ENCODE measurements at regions not wholly inside any gene's neighbourhood (a gene's known extent, or its start where the extent isn't known, plus 50 kb on each side); places are given as distances from the start of the nearest gene placed in this dataset.
A peak's percentile ranks its signal among the peaks of the same experiment; 100 is the strongest.

GRCh38 chr11:133695387-133695786 lies 149.9 kb downstream of the SPATA19 start:
- no peak for DNase-seq

DNA sequence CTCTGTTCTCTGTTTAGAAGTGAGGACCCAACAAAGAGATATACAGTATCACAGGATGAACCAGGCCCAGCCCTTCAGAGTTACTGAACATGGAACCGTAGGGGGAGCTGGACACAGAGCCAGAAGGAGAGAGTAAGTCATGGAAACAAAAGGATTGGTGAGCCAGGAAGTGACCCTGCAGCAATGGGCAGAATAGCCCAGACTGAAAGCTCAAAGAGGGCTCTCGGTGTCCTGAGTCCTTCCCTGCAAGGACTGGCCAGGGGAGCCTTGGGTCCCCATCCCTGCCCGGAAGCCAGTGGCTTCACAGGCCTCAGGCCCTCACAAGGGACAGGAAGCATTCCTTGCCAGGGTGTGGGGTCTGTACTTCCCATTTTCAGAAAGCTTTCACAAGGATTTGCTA lies 150.6 kb downstream of the SPATA19 start:
- no peak for DNase-seq

DNA sequence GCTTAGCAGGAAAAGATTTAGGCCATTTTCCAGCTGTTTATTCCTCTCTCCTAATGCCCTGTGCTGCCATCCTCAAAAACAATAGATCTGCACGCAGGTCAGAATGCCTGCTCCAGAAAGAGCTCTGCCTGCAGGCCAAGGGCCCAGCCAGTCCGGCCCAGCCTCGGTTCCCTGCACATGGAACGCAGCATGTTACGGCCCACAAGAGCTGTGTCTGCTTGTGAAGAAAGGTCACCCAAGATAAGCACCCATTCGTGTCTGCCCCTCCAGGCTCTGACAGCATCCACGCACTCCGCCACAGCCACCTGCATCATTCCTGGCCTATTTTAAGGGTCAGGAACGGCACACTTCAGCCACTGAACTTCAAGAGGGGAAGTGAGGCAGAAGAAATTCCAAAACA lies 152.2 kb downstream of the SPATA19 start:
- DNase-seq, result no peak

- no peak for DNase-seq
These were observed 153.0 kb downstream of the SPATA19 start for GRCh38 chr11:133692126-133692934.

- DNase-seq, result no peak
These were observed 155.5 kb upstream of the OPCML start for GRCh38 chr11:133687781-133688180.

GRCh38 chr11:133681901-133682300 lies 149.6 kb upstream of the OPCML start:
- DNase-seq, result peak in 1 of 3 donors; percentile 1

- no peak for DNase-seq
These were observed 147.6 kb upstream of the OPCML start for GRCh38 chr11:133679896-133680295.

DNA sequence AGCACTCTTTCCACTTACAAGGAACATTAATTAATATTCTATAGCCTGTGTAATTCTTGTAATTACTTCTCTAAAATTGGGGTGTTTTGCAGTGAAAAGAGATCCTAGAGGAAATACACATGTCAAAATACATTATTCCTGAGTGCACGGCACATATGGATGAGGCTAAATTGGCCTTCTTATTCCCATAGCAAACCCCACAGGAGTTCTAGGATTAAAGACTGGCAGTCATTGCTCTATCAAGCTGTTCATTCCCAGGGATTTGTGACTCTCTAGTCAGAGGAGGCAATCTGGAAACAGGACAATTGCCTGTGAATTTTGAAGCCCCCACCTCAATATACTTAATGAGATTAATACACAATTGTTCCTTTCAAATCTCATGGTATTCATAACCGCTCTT lies 145.9 kb upstream of the OPCML start:
- no peak for DNase-seq

DNA sequence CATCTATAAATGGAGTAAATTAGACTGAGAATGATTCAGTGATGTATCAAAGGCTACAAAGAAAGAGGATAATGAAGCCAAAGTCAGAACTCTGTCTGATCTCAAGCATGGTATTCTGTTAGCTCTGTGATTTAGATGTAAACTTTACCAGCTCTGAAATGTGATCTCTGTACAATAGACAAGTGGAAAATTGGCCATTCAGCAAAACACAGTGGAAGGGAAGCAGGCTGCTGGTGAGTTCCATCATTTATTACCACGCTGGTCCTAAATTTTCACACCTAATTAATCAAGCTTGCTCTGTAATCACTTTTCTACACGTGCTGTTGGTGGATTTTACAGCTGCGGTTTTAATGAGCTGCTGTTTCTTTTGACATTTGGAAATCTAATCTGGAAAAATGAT lies 145.1 kb upstream of the OPCML start:
- no peak for DNase-seq

DNA sequence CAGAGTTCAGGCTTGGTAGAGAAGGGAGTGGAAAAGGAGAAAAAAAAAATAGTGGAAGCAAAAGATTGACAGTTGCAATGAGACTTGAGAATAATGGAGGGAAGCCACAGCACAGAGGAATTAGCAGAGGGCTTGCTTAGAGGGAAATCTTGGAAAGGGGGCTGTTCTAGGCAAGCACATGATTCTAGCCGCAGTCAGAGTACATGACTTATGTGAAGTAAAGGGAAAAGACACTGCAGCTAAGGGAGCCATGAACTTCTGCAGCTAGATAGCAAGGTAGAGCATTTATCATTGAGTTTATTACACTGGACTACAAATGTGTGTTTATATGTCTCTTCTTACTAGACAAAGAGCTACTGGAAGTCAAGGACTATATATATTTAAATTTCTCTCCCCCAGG lies 144.0 kb upstream of the OPCML start:
- DNase-seq, result no peak

DNA sequence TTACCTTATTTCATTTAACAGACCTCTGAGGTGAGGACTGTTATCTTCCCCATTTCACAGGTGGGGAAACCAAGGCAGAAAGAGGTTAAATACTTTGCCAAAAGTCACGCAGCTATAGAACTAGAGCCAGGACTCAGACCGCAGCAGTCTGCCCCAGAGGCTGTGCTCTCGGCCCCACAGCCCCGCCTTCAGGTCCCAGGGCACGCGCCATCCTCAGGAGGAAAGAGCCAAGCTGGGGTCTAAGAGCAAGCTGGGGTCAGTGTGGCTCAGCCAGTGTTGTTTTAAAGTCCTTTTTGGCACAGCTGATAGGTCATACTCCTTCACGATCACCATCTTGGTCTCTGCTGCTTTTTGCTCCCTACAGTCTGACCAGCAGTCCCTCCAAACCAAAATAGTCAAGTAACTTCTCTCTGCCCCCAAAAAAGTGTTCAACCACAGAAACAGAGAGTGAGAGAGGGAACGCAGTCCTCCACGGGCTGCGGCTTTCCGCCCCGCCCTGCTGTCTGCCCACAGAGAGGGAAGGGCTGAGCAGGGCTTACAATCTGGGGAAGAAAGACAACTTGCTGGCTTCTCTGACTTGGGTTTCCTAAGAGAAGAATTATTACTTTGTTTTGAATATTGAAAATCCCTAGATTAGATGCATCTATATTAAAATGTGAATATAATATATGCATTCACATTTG lies 137.2 kb upstream of the OPCML start:
- DNase-seq, result no peak

DNA sequence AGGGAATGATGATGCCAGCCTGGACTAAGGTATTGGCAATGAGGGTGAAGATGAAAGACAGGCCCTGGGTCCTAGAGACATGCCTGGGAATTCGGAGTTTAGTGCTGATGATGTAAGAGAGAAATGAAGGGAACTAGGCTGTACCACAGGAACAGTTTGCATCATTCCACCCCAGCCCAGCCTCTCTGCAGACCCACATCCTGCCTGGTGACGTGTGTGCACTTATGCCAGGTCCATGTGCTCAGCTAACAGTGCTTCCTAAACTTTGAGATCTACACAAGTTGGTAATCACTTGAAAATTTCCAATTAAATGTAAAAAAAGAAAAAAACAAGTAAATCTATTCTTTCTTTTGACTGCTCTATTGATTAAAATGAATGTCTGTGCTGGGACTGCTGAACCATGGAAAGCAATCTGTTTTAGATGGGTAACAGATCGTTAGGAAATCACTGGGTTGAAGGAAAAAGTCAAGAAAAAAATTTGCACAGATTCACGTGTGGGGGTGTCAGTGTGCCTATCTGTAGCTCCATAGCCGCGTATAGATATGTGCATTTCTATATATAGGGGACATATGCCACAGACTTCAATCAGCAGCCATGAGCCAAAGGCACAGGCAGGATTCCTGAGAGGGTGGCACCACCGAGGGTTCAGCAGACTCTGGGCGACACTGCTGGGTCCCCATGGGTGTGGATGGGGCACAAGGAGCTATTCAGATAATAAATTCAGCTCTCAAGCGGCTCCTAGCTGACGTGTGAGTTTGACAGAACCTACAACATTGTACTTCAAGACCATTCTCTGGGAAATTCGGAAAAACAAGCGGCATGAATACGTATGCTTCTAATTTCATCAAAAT lies 131.1 kb upstream of the OPCML start:
- no peak for DNase-seq

GRCh38 chr11:133661846-133662245 lies 129.5 kb upstream of the OPCML start:
- DNase-seq, result no peak

DNA sequence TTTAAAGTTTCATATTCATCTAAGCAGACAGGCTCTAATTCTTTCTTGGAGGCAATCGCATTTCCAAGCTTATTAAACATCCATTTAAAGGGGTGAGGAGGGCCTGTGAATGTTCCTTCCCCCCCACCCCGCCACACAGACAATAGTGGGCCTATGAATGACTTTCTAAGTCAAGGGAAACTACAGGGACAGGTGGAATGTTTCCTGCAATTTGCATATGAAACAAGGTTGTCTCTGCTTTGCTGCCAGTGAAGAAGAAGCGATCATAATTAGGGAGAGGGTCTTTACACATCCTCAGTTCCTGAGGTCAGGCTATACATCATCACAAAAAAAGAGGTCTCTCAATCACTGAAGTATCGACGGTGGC lies 127.9 kb upstream of the OPCML start:
- DNase-seq, result no peak

GRCh38 chr11:133659538-133660201 lies 127.4 kb upstream of the OPCML start:
- no peak for DNase-seq

- no peak for DNase-seq
These were observed 124.8 kb upstream of the OPCML start for GRCh38 chr11:133657054-133657453.

DNA sequence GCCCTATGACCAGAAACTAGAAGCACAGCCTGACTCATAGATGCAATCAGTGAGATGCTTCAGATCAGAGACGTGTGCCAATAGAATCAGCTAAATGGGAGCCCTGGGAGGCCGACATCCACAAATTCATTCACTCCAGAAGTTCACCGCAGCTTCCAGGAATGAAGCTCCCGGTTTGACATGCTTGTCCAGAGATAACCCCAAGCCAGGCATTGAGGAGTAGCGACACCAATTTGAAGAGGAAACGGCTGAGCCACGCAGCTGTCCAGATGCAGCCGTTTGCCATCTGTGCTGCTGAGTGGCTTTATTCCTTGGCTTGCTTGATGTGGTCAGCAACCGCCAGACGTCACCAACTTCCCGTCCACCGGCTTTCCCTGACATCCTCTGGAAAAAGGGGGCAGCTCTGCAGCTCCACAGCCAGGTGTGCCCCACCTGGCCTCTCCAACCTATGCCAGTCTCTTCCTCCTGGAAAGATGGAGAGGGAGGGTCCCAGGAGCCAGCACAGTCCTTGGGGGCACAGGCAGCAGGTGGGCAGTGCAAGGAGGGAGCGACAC lies 123.9 kb upstream of the OPCML start:
- DNase-seq, result no peak

GRCh38 chr11:133654630-133655212 lies 122.4 kb upstream of the OPCML start:
- no peak for DNase-seq

- DNase-seq, result no peak
These were observed 121.0 kb upstream of the OPCML start for GRCh38 chr11:133653336-133653735.

DNA sequence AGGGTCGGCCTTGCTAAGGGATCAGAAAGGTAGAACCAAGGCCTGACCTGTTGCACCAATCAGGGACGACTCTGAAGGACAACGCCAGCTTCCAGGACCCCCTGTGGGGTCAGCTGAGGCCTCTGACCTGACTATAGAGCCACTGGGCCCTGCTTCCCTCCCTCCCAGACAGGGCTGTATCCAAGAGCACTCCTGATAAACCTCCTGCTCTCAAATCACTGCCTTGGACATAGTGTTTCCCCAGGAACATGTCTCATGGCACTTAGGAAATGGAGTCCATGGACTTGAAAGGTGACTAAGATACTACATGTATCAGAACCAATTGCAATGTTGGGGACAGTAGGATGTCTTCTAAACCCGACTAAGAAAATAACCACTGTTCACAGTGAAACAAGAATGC lies 117.8 kb upstream of the OPCML start:
- DNase-seq, result no peak

DNA sequence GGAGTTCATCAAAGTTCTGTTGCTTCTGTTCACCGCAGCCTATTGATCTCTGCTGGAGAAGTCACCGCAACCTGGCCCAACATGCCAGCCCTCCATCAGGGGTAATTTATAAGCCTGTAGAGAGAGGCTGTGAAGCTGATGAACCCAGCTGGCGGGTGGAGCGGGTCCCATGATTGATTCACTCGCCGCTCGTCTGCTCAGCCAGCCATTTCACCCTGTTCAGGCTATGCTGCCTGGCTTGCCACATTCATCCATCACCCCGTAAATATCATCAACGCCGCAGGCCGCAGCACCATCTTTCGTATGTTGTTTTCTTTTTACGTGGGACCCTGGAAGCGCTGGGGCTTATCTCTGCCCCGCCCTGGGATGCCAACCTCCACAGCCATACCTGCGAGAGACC lies 116.7 kb upstream of the OPCML start:
- DNase-seq, result no peak
